ENCODE measurements at regions not wholly inside any gene's neighbourhood (a gene's known extent, or its start where the extent isn't known, plus 50 kb on each side); places are given as distances from the start of the nearest gene placed in this dataset.

- no peak for DNase-seq
Measured at GRCh38 chr6:71123051-71123450, 165.6 kb upstream of the OGFRL1 start.

GRCh38 chr6:71124340-71124739 lies 164.3 kb upstream of the OGFRL1 start:
- no peak for DNase-seq

GRCh38 chr6:71125216-71125615 lies 163.4 kb upstream of the OGFRL1 start:
- no peak for DNase-seq

GRCh38 chr6:71126506-71126905 lies 162.1 kb upstream of the OGFRL1 start:
- no peak for DNase-seq

GRCh38 chr6:71127374-71127773 lies 161.2 kb upstream of the OGFRL1 start:
- DNase-seq, result no peak

- DNase-seq, result no peak
Measured at GRCh38 chr6:71130277-71130676, 158.3 kb upstream of the OGFRL1 start.

- DNase-seq, result no peak
Measured at GRCh38 chr6:71134929-71135642, 153.5 kb upstream of the OGFRL1 start.

GRCh38 chr6:71137973-71138372 lies 150.6 kb upstream of the OGFRL1 start:
- DNase-seq, result peak; percentile 24

- peak; percentile 41 for DNase-seq
Measured at GRCh38 chr6:71138376-71138775, 150.2 kb upstream of the OGFRL1 start.

GRCh38 chr6:71139249-71139648 lies 149.4 kb upstream of the OGFRL1 start:
- no peak for DNase-seq

- DNase-seq, result no peak
Measured at GRCh38 chr6:71153755-71154325, 134.8 kb upstream of the OGFRL1 start.

- no peak for DNase-seq
Measured at GRCh38 chr6:71157345-71157744, 131.3 kb upstream of the OGFRL1 start.

GRCh38 chr6:71164890-71165289 lies 123.7 kb upstream of the OGFRL1 start:
- no peak for DNase-seq

GRCh38 chr6:71168233-71168765 lies 120.3 kb upstream of the OGFRL1 start:
- DNase-seq, result no peak

GRCh38 chr6:71171497-71172070 lies 117.0 kb upstream of the OGFRL1 start:
- DNase-seq, result no peak

- DNase-seq, result no peak
Measured at GRCh38 chr6:71179249-71179885, 109.2 kb upstream of the OGFRL1 start.

GRCh38 chr6:71181565-71181964 lies 107.0 kb upstream of the OGFRL1 start:
- no peak for DNase-seq

- DNase-seq, result no peak
Measured at GRCh38 chr6:71187141-71187540, 101.5 kb upstream of the OGFRL1 start.

- DNase-seq, result peak; percentile 28
Measured at GRCh38 chr6:71190809-71191208, 97.8 kb upstream of the OGFRL1 start.

- DNase-seq, result no peak
Measured at GRCh38 chr6:71194724-71195123, 93.9 kb upstream of the OGFRL1 start.

GRCh38 chr6:71197267-71197666 lies 91.3 kb upstream of the OGFRL1 start:
- DNase-seq, result no peak

GRCh38 chr6:71197780-71198179 lies 90.8 kb upstream of the OGFRL1 start:
- DNase-seq, result no peak

- no peak for DNase-seq
Measured at GRCh38 chr6:71198908-71199307, 89.7 kb upstream of the OGFRL1 start.

All from muscle of arm (tissue), 1 donor.